GM21619 (cell line): ENCODE measurements at regions not wholly inside any gene's neighbourhood (a gene's known extent, or its start where the extent isn't known, plus 50 kb on each side); places are given as distances from the start of the nearest gene placed in this dataset.

ENCODE experiments used
- ATAC-seq: cut with Tn5 transposase; IDR thresholded peaks from one replicate; pipeline ENCODE4 v1.9.1; 2021; ENCODE audit not compliant: unreplicated experiment

GRCh38 chr6:168734523-168734922 is 293.5 kb downstream of the SMOC2 start:
- ATAC-seq = no peak

DNA sequence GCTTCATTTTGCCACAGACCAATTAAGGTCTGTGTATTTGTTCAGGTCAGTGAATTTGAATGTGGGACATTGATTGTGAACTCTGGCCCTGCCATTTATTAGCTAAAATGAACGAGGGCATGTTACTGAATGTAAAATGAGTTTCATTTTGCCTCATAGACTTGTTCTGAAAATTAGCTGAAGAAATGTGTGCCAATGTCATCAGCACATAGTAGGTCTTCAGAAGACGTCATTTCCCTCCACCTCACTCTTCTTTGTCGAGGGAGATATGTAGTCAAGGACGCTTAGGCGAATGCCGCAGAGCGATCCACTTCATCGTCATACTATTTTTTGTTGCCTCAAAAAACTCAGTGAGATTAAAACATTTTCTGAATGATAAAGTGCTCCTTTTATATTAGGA is 291.7 kb downstream of the SMOC2 start:
- ATAC-seq = no peak

DNA sequence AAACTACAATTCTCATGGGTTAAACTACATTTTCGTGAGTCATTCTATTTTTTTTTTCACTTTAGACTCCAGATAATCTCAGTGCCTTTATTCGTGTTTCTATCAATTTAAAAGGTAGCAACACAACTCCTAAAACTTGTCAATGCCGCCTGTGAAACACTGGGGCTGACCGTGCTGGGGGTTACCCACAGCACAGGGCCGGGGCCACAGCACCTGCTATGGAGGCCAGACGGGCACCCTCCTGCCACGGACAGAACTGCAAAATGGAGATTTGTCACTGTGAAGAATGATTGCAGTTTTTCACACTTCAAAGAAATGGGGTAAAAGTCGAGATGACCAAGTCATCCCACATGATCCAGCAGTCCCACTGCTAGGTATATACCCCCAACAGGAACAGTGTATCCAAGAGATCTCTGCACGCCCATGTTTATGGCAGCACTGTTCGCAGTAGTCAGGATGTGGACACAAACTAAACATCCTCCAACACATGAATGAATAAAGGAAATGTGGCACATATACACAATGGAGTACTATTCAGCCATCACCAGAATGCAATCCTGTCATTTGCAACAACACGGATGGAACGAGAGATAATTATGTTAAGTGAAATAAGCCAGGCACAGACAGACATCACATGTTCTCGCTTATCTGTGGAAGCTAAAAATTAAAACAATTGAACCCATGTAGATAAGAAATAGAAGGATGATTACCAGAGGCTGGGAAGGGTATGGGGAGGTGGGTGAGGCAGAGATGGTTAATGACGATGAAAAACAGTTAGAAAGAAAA is 290.1 kb downstream of the SMOC2 start:
- ATAC-seq = no peak

GRCh38 chr6:168728056-168728455 is 287.1 kb downstream of the SMOC2 start:
- no peak for ATAC-seq

DNA sequence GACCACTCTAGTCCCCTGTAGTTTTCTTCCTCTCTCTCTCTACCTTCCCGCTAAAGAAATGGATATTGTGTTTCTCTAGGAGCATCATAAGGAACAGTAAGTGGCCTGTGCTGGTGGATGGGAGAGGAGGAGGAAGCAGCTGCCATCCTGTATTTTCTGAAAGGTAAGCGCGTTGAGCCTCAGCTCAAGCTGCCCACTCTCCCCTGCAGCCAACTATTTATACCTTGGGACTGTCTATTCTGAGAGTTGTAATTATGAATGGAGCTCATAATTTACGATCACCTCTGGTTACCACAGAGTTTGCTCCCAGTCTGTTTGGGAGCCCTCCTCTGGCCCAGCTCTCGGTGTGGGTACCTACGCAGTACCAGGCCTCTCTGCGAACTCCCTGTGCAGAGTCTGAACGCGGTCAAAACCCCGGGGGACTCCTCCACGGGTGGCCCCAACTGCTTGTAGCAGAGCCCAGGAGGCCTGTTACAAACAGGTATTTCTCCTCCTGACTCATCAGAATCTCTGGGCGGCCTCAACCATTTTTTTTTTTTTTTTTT is 285.4 kb downstream of the SMOC2 start:
- no peak for ATAC-seq

- ATAC-seq = no peak
These were observed 284.8 kb downstream of the SMOC2 start for GRCh38 chr6:168725802-168726201.

- ATAC-seq = no peak
These were observed 283.9 kb downstream of the SMOC2 start for GRCh38 chr6:168724669-168725570.

DNA sequence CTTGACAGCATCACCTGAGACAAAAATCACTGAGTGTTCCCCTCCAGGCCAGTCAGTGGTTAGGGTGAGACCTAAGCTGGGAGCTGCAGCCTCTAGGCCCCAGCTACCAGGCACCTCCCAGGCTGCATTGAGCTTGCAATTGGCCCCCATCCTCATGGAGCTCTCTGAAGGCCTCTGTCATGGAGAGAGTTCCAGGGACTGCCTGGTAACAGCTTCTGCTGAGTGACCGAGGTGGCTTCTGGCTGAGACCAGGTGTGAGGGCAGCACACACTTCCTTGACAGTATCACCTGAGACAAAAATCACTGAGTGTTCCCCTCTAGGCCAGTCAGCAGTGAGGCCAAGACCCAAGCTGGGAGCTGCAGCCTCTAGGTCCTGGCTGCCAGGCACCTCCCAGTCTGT is 283.0 kb downstream of the SMOC2 start:
- ATAC-seq = no peak

DNA sequence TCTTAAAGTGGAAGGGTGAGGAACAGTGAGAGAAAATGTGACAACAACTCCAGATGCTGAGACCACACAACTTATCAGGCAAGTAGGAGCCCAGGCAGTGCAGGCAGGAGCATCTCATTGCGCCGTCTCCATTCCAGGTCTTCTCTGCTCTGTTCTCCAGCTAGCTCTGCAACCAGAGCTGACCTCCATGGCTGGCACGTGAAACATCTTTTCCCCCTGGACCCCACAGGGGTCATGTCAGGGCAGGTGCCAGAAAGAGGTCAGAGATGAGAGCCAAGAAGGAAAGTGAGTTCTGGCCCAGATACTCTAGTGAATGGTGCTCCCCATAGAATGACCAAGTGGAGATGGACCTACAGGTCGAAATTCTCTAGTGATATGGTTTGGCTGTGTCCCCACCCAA is 281.4 kb downstream of the SMOC2 start:
- no peak for ATAC-seq

- no peak for ATAC-seq
These were observed 280.6 kb downstream of the SMOC2 start for GRCh38 chr6:168721571-168721970.

- no peak for ATAC-seq
These were observed 278.9 kb downstream of the SMOC2 start for GRCh38 chr6:168719901-168720300.

- ATAC-seq = no peak
These were observed 278.0 kb downstream of the SMOC2 start for GRCh38 chr6:168718821-168719475.
